ENCODE measurements at regions not wholly inside any gene's neighbourhood (a gene's known extent, or its start where the extent isn't known, plus 50 kb on each side); places are given as distances from the start of the nearest gene placed in this dataset.

DNA sequence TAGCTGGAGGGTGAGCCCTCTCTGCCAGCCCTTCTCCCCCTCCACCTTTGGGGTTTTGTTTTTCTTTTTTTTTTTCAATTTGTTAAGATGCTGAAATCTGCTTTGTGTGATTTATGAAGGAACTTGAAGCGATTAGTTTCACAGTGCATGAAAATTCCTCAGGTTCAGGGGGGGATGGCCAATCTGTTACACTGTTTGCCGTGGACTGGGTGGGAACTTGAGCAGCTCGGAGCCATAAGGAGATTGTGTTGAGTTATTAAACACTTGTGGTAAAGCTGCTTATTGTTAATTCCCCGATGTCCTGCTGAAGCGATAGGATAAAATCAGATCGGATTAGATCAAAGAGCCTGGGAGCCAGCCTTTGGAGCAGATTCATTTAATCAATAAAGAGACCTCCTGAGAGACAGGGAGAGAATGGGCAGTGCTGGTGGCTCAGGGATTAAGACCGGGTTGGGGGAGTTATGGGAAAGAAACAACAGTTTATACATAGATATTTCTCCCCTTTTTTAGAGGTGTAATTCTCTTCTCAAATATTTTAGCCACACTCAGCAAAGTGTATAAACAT, 105.8 kb upstream of the SPATA31D4 start:
- no peak overlapping the region for H2BK12ac ChIP-seq (ENCODE audit: low read length in 2 of 2)
- no peak overlapping the region for H2AK5ac ChIP-seq (ENCODE audit: low read length, severe bottlenecking)
- H4K8ac ChIP-seq (ENCODE audit: low read length): no peak overlapping the region
- H3K36me3 ChIP-seq (ENCODE audit: control insufficient read depth in 1 of 2, insufficient read depth in 2 of 2, low read depth in 1 of 2, low read length in 2 of 2): no peaks in the 10 kb centered on the region
- no peak for DNase-seq
- H2AFZ ChIP-seq (ENCODE audit: low read depth, low read length): no peak overlapping the region
- H3K4ac ChIP-seq (ENCODE audit: low read depth in 1 of 2, low read length in 2 of 2): no peak overlapping the region
- H3K14ac ChIP-seq (ENCODE audit: low read length in 2 of 2): no peak overlapping the region
- no peak overlapping the region for H3K27ac ChIP-seq (ENCODE audit: low read length, poor library complexity, severe bottlenecking)
- peak overlapping the region in 1 of 2 experiments; percentile 31 for H3K18ac ChIP-seq (ENCODE audit: low read depth in 1 of 2, low read length in 2 of 2)
- H3K9me3 ChIP-seq (ENCODE audit: control insufficient read depth, low read length): no peaks in the 10 kb centered on the region
- WGBS: 88% methylated on average over 6 of the region's 7 CpGs
- no peak overlapping the region for H3K4me3 ChIP-seq (ENCODE audit: insufficient read depth in 1 of 2, low read depth in 1 of 2, low read length in 2 of 2)
- no peak overlapping the region for H2BK15ac ChIP-seq (ENCODE audit: low read depth, poor library complexity, severe bottlenecking)
- H3K27me3 ChIP-seq (ENCODE audit: control insufficient read depth in 1 of 2, insufficient read depth in 1 of 2, low read length in 2 of 2): no peaks in the 10 kb centered on the region
- no peak overlapping the region for H2BK5ac ChIP-seq (ENCODE audit: low read depth, low read length, poor library complexity, severe bottlenecking)
- no peaks in the 10 kb centered on the region for H3K79me1 ChIP-seq (replicated peaks; ENCODE audit: low read length, poor library complexity, severe bottlenecking)
- H3K4me1 ChIP-seq (ENCODE audit: control insufficient read depth, insufficient read depth, low read depth, low read length): peaks cover 15% of the 10 kb centered on the region
- no peak overlapping the region for H3K23ac ChIP-seq (ENCODE audit: low read length in 2 of 2)
- no peak overlapping the region for H3K9ac ChIP-seq (ENCODE audit: low read length)
- no peak overlapping the region for H4K91ac ChIP-seq (ENCODE audit: low read length)
- no peak overlapping the region for H3K4me2 ChIP-seq (ENCODE audit: low read length, poor library complexity, severe bottlenecking)
- no peak overlapping the region for H2BK120ac ChIP-seq (ENCODE audit: low read depth, low read length)

DNA sequence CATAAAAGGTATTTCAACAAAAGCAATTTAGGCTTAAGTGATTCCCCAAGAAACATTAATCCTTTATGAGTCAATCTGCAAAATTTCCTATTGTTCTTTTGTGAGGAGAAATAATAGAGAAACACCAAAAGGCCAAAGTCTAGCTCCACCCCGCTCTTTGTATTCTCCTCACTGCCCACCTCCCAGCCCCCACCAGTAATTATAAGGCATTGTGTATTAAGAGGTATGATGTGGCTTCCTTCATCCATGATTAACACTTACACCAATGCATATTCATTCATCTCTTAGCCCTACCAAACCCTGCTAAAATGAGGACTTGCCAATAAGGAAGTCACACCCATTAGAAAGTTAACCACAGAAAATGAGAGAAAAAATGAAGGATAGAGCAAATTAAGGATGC, 105.3 kb upstream of the SPATA31D4 start:
- Histone ChIP-seq H3K23ac (ENCODE audit: low read length in 2 of 2) (no peak overlapping the region), H3K18ac (ENCODE audit: low read depth in 1 of 2, low read length in 2 of 2) (no peak overlapping the region), H2AK5ac (ENCODE audit: low read length, severe bottlenecking) (no peak overlapping the region), H4K8ac (ENCODE audit: low read length) (no peak overlapping the region), H3K9ac (ENCODE audit: low read length) (no peak overlapping the region), H3K14ac (ENCODE audit: low read length in 2 of 2) (no peak overlapping the region), H3K4me1 (ENCODE audit: control insufficient read depth, insufficient read depth, low read depth, low read length) (peaks cover 15% of the 10 kb centered on the region), H3K79me1 (replicated peaks; ENCODE audit: low read length, poor library complexity, severe bottlenecking) (no peaks in the 10 kb centered on the region), H3K4ac (ENCODE audit: low read depth in 1 of 2, low read length in 2 of 2) (no peak overlapping the region), H3K36me3 (ENCODE audit: control insufficient read depth in 1 of 2, insufficient read depth in 2 of 2, low read depth in 1 of 2, low read length in 2 of 2) (no peaks in the 10 kb centered on the region), H3K4me2 (ENCODE audit: low read length, poor library complexity, severe bottlenecking) (no peak overlapping the region), H4K91ac (ENCODE audit: low read length) (no peak overlapping the region), H3K4me3 (ENCODE audit: insufficient read depth in 1 of 2, low read depth in 1 of 2, low read length in 2 of 2) (no peak overlapping the region), H3K27ac (ENCODE audit: low read length, poor library complexity, severe bottlenecking) (no peak overlapping the region), H2AFZ (ENCODE audit: low read depth, low read length) (no peak overlapping the region), H3K27me3 (ENCODE audit: control insufficient read depth in 1 of 2, insufficient read depth in 1 of 2, low read length in 2 of 2) (peaks cover 0 to 2% of the 10 kb centered on the region in 2 experiments), H2BK5ac (ENCODE audit: low read depth, low read length, poor library complexity, severe bottlenecking) (no peak overlapping the region), H2BK120ac (ENCODE audit: low read depth, low read length) (no peak overlapping the region), H2BK15ac (ENCODE audit: low read depth, poor library complexity, severe bottlenecking) (no peak overlapping the region), H3K9me3 (ENCODE audit: control insufficient read depth, low read length) (no peaks in the 10 kb centered on the region), H2BK12ac (ENCODE audit: low read length in 2 of 2) (no peak overlapping the region)
- no peak for DNase-seq
- no CpG with 5 or more reads among the region's 1 CpG for WGBS

GRCh38 chr9:81823672-81824554, 104.3 kb upstream of the SPATA31D4 start:
- H3K36me3 ChIP-seq (ENCODE audit: control insufficient read depth in 1 of 2, insufficient read depth in 2 of 2, low read depth in 1 of 2, low read length in 2 of 2): no peaks in the 10 kb centered on the region
- no peaks in the 10 kb centered on the region for H3K9me3 ChIP-seq (ENCODE audit: control insufficient read depth, low read length)
- no peak overlapping the region for H3K14ac ChIP-seq (ENCODE audit: low read length in 2 of 2)
- WGBS: 95% methylated on average over 6 of the region's 11 CpGs
- no peak overlapping the region for H3K9ac ChIP-seq (ENCODE audit: low read length)
- DNase-seq: no peak
- H2BK15ac ChIP-seq (ENCODE audit: low read depth, poor library complexity, severe bottlenecking): no peak overlapping the region
- H3K4me2 ChIP-seq (ENCODE audit: low read length, poor library complexity, severe bottlenecking): no peak overlapping the region
- H3K18ac ChIP-seq (ENCODE audit: low read depth in 1 of 2, low read length in 2 of 2): no peak overlapping the region
- peaks cover 0 to 12% of the 10 kb centered on the region in 2 experiments for H3K27me3 ChIP-seq (ENCODE audit: control insufficient read depth in 1 of 2, insufficient read depth in 1 of 2, low read length in 2 of 2)
- no peak overlapping the region for H4K8ac ChIP-seq (ENCODE audit: low read length)
- no peak overlapping the region for H3K4me3 ChIP-seq (ENCODE audit: insufficient read depth in 1 of 2, low read depth in 1 of 2, low read length in 2 of 2)
- no peak overlapping the region for H4K91ac ChIP-seq (ENCODE audit: low read length)
- peak overlapping the region in 1 of 2 experiments; percentile 88 for H2BK12ac ChIP-seq (ENCODE audit: low read length in 2 of 2)
- H2AFZ ChIP-seq (ENCODE audit: low read depth, low read length): no peak overlapping the region
- H2BK120ac ChIP-seq (ENCODE audit: low read depth, low read length): no peak overlapping the region
- no peak overlapping the region for H3K4ac ChIP-seq (ENCODE audit: low read depth in 1 of 2, low read length in 2 of 2)
- no peaks in the 10 kb centered on the region for H3K79me1 ChIP-seq (replicated peaks; ENCODE audit: low read length, poor library complexity, severe bottlenecking)
- H3K4me1 ChIP-seq (ENCODE audit: control insufficient read depth, insufficient read depth, low read depth, low read length): peaks cover 15% of the 10 kb centered on the region
- no peak overlapping the region for H3K27ac ChIP-seq (ENCODE audit: low read length, poor library complexity, severe bottlenecking)
- no peak overlapping the region for H2AK5ac ChIP-seq (ENCODE audit: low read length, severe bottlenecking)
- H2BK5ac ChIP-seq (ENCODE audit: low read depth, low read length, poor library complexity, severe bottlenecking): no peak overlapping the region
- H3K23ac ChIP-seq (ENCODE audit: low read length in 2 of 2): no peak overlapping the region

All from mesenchymal stem cell (in vitro differentiated cells and primary cell).